ENCODE measurements at regions not wholly inside any gene's neighbourhood (a gene's known extent, or its start where the extent isn't known, plus 50 kb on each side); places are given as distances from the start of the nearest gene placed in this dataset.

- TF ChIP-seq TAF1 (IDR thresholded peaks at IDR 0.05; ENCODE audit: low read depth, low read length) (no peak), POLR2A (IDR thresholded peaks at IDR 0.05; ENCODE audit: low read depth, low read length) (no peak), PAX5 (IDR thresholded peaks at IDR 0.05; ENCODE audit: insufficient read depth, low read length, severe bottlenecking) (no peak)
Measured at GRCh38 chr11:122202161-122202950, 86.3 kb upstream of the BLID start.

Measured in GM12891 (cell line).